Keratinocyte (primary cell): ENCODE measurements at regions not wholly inside any gene's neighbourhood (a gene's known extent, or its start where the extent isn't known, plus 50 kb on each side); places are given as distances from the start of the nearest gene placed in this dataset.

ENCODE experiments used
- CTCF ChIP-seq, 3 experiments: IDR thresholded peaks in 1 of 3; conservative IDR thresholded peaks in 1 of 3; optimal IDR thresholded peaks in 1 of 3; 2 replicates in 2 of 3; 3 replicates in 1 of 3; pipeline versions ENCODE3 to v1.5.1; 2011; ENCODE audit warnings: low read length in 3 of 3, mild to moderate bottlenecking in 3 of 3, moderate library complexity in 2 of 3, control low read depth in 1 of 3, inconsistent platforms in 1 of 3; ENCODE audit not compliant: insufficient read depth in 2 of 3; ENCODE audit errors: extremely low read depth in 1 of 3
- EZH2 ChIP-seq: IDR thresholded peaks from one replicate; pipeline ENCODE4 v1.6.1; 2012; ENCODE audit warnings: inconsistent platforms, mild to moderate bottlenecking, low read length, moderate library complexity

DNA sequence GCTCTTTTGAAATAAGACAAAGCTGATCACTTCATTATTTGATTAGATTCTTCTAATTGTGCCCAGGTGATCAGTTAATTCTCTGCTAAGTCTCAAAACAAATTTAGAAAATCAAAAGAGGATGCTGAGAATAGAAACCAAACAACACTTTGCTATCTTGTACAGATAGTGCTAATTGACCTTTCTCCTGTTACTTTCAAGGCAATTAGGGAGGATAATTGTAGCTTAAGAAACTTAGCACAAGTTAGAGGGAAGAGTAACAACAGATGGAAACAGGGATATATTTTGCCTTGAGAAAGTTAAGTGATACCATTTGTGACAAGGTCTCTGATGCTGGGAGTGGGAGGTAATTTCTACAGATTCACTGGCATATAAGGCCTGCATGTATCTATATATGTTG, 344.8 kb upstream of the GRM7 start:
- TF ChIP-seq CTCF (optimal IDR thresholded peaks at IDR 0.05 in 1 of 3, IDR thresholded peaks at IDR 0.05 in 1 of 3, conservative IDR thresholded peaks at IDR 0.05 in 1 of 3; ENCODE audit: extremely low read depth in 1 of 3, insufficient read depth in 2 of 3, low read length in 3 of 3) (no peak), EZH2 (no peak)
